ENCODE measurements at regions not wholly inside any gene's neighbourhood (a gene's known extent, or its start where the extent isn't known, plus 50 kb on each side); places are given as distances from the start of the nearest gene placed in this dataset.
"Not testable (repeated sequence)": the region's sequence is repeated elsewhere in the genome, so short reads cannot be mapped to it uniquely, and the experiment has no call there.

DNA sequence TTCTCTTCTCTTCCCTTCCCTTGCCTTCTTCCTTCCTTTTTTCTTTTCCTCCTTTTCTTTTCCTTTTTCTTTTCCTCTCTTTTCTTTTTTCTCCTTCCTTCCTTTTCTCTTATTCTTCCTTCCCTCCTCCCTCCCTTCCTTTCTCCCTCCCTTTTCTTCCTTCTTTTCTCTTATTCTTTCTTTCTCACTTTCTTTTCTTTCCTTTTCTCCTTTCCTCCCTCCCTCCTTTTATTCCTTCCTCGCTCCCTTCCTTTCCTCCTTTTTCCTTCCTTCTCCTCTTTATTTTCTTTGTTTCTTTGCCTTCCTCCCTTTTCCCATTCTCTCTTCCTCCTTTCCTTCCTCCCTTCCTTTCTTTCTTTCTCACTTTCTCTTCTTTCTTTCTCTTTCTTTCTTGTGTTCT is 146.1 kb downstream of the ZNF92 start:
- not testable (repeated sequence) for DNase-seq

DNA sequence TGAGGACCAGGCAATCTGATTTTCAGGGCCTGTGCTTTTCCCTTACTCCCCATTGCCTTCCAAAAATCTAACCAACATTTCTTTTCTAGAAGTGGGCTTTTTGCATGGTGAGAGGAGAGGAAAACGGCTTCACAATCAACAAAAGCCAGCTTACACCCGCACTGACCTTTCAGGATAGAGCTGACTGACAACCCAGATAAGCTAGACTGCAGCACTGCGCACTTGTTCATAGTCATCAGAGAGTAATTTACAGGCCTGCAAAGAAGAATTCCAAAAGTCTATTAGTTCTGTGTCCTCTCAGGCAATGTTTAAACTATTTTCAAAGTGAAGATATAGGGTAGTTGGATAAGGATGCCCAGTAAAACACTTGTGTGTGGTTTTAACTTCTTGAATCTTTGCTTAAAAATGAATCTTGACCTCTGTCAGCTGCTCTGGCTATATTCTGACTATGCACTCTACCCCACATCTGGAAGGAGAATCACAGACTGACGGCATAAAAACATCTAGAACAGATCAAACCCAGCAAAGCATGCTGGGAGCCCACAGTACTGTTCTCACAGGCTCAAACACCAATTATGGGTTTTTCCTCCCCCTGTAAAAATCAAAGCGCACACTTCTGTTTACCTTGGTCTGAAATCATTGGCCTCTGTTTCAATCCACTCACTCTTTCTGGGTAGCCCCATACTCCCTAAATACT is 172.0 kb downstream of the ZNF92 start:
- not testable (repeated sequence) for DNase-seq

DNA sequence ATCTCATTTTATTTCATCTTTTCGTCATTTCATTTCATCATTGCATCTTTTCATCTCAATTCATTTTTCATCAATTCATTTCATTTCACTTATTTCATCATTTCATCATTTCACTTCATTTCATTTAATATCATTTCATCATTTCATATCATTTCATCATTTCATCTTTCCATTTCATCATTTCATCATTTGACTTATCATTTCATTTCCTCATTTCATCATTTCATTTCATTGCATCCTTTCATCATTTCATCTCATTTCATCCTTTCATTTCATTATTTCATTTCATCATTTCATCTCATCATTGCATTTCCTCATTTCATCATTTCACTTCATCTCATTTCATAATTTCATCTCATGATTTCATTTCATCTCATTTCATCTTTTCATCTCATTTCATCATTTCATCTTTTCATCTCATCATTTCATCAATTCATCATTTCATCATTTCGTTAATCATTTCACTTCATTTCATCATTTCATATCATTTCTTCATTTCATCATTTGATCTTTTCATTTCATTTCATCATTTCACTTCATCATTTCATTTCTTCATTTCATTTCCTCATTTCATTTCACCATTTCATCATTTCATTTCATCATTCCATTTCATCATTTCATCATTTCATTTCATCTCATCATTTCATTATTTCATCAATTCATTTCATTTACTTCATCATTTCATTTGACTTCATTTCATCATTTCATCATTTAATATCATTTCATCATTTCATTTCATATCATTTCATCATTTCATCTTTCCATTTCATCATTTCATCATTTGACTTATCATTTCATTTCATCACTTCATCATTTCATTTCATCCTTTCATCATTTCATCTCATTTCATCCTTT is 176.2 kb downstream of the ZNF92 start:
- DNase-seq, result not testable (repeated sequence)

DNA sequence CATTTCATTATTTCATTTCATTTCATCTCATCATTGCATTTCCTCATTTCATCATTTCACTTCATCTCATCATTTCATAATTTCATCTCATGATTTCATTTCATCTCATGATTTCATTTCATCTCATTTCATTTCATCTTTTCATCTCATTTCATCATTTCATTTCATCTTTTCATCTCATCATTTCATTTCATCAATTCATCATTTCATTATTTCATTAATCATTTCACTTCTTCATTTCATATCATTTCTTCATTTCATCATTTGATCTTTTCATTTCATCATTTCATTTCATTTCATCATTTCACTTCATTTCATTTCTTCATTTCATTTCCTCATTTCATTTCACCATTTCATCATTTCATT is 176.8 kb downstream of the ZNF92 start:
- DNase-seq, result not testable (repeated sequence)

DNA sequence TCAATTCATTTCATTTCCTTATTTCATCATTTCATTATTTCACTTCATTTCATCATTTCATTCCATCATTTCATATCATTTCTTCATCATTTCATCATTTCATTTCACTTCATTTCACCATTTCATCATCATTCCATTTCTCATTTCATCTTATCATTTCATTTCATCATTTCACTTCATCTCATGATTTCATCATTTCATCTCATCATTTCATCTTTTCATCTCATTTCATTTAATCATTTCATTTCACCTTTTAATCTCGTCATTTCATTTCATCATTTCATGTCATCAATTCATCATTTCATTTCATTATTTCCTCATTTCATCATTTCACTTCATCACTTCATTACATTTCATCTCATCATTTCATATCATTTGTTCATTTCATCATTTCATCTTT is 177.4 kb downstream of the ZNF92 start:
- not testable (repeated sequence) for DNase-seq

DNA sequence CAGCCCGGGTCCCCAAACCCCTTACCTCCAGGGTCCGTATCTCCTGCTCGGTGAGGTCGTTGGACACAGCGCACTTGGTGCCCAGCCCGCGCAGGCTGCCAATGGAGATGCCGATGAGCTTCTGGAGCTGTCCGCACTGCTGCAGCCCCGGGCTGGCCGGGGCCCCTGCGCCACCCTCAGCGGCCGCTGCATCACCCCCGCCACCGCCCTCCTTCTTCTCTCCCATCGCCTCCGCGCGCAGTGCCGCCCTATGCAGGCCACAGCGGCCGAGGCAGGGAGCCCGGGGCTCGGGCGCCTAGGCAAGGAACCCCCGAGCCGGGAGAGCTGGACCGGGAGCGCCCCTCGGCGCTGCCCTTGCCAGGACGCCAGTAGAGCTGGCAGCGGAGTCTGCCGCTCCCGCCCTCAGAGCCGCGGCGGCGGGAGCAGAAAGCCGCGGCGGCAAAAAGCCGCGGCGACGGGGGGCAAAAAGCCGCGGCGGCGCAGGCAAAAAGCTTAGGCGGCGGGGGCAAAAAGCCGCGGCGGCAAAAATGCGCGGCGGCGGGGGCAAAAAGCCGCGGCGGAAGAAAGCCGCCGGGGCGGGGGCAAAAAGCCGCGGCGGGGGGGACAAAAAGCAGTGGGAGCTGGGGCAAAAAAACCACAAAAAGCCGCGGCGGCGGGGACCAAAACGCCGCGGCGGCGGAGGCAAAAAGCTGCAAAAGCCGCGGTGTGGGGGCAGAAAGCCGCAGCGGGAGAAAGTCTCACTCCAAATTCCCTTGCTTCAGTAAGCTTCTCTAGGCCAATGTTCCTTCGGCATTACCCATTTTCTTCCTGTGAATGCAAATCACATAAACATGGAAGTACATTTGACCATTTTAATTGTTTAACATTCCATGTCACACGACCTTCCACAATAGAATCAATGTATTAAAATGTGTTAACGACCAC is 181.2 kb downstream of the ZNF92 start:
- not testable (repeated sequence) for DNase-seq

DNA sequence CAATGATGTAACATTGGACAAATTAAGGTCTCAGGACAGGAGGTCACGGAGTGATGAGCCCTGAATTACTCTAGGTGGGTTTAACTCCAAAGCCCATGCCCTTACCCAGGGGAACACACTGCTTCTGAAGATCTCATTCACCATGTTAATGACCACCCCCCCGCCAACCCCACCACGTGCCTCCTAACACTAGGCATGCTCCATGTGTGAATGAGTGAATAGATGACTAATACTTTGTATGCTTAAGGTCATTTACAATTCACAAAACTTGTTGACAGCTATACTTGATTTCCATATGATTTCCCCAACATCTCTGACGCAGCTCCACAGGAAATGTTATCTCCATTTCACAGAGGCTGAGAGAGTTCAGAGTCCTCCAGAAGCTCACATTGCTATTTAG is 184.9 kb downstream of the ZNF92 start:
- not testable (repeated sequence) for DNase-seq

DNA sequence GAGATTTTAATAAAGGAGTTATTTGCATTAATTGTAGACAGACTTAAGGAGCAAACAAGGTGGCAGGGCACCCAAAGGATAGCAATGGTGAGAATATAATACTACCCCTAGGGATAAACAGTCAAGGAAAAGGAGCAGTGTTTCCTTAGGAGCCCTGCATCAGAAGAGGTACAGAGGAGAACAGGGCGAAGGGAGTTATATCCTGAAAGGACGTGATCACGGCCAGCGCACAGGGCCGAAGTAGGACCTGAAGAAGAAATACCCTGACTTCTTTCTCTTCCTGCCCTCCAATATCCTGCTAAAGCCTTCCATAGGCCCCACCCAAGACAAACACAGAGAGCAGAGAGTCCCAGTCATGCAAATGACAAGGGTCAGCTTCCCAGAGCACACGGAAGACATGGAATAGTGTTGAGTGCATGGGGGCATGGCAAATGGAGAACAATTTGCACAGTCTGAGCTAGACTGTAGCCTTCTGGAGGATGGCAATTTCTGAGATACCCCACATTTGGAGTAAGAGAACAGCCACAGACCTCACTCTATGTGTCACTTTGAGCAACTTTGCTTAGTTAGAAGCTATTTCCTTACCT is 188.2 kb downstream of the ZNF92 start:
- not testable (repeated sequence) for DNase-seq

DNA sequence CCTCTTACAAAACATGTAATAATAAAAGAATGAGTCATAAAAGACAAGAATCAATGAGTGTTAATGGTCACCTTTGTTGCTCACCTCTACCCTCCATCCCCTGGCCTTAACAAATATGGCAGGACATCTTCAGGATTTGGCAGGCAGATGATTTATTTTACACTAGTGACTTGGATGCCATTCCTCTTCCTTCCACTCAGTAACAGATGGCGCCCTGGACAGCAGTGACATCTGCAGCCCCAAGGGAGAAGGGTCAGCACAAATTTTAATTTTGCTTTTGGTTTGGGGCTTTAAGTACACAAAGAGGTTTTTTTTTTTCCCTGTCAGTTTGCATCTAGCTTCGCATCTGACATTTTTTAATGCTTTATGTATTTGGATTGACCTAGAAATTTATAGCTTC is 188.9 kb downstream of the ZNF92 start:
- DNase-seq, result not testable (repeated sequence)

DNA sequence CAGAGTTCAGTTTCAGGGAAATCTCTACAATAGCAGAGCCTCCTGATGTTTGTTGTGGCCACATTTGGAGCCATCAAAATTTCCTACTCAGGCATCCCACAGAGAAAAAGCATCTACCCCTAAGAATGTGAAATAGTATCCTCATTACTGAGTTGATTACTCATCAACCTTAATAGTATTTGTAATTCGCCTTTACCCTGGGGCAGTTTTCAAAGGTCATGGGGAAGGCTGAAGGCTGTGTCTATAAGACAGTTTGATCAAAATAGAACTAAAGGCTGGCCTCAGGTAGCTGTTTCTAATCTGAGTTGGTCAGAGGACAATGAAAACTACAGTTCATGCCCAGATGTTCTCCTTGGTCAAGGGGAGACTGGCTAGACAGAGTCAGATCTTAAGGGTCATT is 189.7 kb downstream of the ZNF92 start:
- not testable (repeated sequence) for DNase-seq

DNA sequence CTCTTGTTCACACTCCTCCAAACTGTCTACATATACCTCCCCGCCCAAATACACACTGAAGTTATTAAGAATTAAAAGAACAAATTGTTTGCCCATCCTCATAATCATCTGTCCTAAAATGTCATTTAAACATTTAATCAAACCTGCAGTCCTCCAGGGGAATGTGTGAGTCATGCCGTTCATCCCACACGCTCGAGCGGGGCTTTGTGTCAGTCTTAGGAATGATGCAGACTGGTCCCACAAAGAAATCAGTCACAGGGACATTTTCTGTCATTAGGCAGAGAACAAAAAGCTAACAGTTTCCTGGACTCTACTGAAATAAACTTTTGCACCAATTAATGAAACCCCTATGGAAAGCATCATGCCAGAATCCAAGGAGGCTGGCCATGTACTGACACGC is 194.6 kb downstream of the ZNF92 start:
- DNase-seq, result not testable (repeated sequence)

DNA sequence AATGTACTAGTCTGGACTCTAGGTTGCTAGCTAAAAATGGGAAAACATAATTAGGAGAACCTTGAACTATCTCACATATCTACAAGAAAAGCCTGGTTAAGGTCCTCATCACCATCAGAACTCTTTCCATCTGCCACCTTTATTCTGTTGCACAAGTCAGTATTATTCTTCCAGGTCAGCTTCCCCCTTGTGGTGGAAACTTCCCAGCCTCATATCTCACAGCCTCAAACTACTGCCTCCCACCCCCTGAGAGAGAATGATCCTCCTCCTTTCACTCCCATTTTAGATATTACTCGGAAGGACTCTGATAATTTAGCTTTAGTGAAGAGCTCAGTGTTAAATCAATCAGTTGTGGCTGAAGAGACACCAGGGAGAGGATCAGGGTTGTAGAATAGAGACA is 197.3 kb downstream of the ZNF92 start:
- DNase-seq, result not testable (repeated sequence)

DNA sequence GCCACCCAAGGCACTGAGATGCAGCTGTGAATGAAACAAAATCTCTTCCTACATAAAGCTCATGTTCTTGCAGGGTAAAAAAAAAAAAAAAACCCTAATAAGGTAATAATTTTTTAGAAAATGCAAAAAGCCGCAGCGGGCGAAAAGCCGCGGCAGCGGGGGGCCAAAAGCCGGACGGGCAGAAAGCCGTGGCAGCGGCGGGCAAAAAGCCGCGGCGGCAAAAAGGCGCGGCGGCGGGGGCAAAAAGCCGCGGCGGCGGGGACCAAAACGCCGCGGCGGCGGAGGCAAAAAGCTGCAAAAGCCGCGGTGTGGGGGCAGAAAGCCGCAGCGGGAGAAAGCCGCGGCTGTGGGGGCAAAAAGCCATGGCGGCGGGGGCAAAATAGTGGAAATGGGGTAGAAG is 198.9 kb downstream of the ZNF92 start:
- not testable (repeated sequence) for DNase-seq

DNA sequence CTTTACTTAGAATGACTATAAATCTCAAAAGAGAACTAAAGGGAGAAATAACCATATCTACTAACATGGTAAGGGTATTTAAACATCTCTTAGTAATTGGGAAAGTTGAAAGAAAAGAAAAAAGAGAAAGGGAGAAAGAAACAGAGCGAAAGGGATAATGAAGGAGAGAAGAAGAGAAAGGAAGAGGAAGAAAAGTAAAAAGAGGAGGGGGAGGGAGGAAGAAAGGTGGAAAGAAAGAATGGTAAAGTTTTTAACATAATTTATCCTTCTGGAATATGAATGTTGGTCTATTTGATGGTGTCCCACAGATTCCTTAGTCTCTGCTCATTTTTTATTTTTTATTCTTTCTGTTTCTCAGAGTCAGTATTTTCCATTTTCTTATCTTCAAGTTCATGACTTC is 202.7 kb downstream of the ZNF92 start:
- not testable (repeated sequence) for DNase-seq

DNA sequence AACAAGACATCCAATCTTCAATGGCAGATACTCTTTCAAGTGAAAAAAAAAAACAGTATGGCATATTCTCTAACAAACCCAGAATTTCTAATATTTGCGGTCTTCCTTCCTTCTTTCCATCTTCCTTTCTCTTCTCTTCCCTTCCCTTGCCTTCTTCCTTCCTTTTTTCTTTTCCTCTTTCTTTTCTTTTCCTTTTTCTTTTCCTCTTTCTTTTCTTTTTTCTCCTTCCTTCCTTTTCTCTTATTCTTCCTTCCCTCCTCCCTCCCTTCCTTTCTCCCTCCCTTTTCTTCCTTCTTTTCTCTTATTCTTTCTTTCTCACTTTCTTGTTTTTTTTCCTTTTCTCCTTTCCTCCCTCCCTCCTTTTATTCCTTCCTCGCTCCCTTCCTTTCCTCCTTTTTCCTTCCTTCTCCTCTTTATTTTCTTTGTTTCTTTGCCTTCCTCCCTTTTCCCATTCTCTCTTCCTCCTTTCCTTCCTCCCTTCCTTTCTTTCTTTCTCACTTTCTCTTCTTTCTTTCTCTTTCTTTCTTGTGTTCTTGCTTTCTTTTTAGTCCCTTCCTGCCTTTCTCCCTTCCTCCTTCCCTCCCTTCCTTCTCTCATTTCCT is 209.0 kb downstream of the ZNF92 start:
- not testable (repeated sequence) for DNase-seq

DNA sequence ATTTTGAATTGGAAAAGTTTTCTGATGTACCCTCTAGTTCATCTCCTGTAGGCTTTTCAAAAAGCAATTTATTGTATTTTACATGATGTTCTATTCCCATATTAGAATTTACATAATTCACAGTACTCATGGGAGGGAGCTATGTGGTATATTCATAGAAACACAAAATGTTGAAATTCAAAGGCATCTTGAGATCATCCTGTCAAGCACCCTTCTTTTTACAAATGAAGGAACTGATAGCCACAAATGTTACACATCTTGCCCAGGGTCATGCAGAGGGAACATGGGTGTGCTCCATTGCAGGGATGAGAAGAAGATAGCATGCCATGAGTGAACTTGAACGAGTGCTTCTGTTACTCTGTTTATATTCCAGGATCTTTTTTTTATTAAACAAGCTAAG is 228.8 kb downstream of the ZNF92 start:
- not testable (repeated sequence) for DNase-seq

DNA sequence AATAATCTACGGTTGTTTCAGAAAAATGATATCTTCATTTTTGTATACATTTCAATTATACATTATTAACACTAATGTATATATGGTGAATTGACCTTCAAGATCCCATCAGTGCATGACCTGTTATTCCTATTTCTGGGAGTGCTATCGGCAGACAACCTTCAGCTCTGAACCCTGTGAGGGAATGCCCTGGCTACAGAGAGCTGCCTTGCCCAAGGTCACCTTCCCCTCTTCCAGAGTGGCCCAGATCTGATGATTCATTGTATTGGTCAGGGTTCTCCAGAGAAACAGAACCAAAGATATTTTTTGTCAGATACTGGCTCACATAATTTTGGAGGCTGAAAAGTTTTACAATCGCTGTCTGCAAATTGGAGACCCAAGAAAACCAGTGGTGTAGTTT is 235.5 kb downstream of the ZNF92 start:
- no peak for DNase-seq

DNA sequence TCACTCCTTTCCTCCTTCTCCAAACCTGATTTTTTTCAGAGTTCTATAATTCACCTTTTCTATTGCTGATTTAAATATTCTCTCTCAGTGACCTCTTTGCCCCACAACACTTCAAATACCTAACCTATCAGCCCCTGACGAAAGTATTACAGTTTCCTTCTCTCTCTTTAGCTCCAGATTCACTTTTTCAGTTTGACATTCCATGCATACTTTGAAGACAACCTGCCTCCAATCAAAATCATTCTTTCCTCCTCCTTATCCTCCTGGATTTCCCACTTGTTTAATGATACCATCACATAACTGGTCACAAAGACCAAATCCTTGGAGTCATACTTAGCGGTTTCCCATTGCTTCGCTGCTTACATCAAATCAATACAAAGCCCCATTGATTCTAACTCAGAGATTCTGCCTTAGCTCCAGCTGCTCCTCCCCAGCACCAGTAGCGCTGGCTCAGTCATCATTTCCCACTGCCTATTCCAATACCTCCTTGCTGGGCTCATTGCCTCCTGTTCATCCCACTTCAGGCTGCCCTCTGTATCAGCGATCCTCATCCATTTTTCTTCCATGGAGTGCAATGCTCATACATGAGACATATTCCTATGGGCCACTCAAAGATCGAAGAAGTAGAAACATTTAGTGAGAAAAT is 240.1 kb downstream of the ZNF92 start:
- not testable (repeated sequence) for DNase-seq

DNA sequence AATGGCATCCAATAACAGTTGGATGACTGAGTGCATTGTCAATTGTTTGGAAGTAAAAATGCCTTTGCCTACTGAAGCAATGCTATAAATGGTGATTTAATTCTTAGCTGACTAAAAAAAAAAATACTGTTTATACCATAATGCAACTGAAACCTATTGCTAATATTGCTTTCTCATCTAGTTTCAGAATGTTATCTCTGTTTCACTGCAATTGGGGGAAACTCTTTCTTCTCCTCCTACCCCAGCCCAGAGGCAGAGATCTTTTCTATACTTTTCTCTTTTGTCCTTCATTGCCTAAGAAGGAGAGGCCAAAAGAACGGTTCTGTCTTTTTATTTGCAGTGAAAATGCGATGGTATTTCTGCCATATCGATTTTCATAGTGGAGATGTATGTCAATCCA is 242.5 kb downstream of the ZNF92 start:
- DNase-seq, result not testable (repeated sequence)

DNA sequence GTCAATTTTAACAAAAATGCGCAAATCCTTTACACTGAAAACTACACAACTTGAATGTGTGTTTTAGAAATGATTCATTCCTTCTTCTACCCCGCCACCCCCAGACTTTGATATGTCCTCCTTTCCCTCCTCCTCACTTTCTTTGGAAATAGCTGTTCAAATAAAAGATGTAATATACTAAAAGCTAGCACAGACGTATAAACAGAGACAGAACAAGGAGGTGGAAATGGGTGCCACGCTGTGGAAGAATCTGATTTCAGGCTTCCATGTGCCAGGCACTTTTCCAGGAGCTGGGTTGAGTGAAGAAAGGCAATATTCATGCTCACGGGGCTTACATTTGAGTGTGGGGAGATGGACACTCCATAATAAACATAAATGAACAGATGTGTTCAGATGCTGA is 246.6 kb downstream of the ZNF92 start:
- not testable (repeated sequence) for DNase-seq

DNA sequence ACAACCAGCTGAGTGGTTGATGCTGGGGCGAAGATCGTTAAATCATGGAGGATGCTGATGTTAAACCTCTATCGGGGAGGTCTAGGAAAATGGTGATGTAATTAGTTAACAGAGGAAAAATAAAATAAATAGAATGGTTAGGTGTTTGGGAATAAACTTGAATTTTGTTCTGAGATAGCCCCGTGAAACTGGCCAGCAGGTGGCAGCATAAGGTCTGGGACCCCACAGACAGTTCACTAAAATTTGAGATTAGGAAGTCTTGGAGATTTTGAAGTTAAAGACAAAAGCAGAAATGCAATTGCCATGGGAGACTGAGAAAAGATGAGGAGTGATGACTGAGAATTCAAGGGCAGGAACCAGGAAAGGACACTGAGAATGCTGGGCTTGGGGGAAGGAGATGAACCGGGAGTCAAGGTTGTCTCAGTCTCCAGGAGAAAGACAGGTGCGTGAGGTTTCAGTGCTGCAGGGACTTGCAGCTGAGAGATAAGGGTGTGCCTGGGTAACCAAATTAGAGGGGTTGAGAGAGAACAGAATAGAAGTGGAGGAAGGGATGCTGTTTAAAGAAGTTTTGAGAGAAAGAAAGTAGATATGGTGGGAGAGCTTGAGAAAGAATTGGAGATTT is 248.0 kb downstream of the ZNF92 start:
- DNase-seq, result peak; percentile 32
